Stimulated activated naive CD4-positive, alpha-beta T cell (primary cell): ENCODE measurements at regions not wholly inside any gene's neighbourhood (a gene's known extent, or its start where the extent isn't known, plus 50 kb on each side); places are given as distances from the start of the nearest gene placed in this dataset.
"Not testable (repeated sequence)": the region's sequence is repeated elsewhere in the genome, so short reads cannot be mapped to it uniquely, and the experiment has no call there.

Source experiments
- DNase-seq, 6 experiments: peaks; one replicate each; lab custom pipeline; 2025; lab: John Stamatoyannopoulos, UW

GRCh38 chr21:14903172-14903865 is 161.5 kb downstream of the NRIP1 start:
- no peak for DNase-seq

- DNase-seq, result no peak
Measured at GRCh38 chr21:14901482-14901958, 163.3 kb downstream of the NRIP1 start.

- DNase-seq, result no peak
Measured at GRCh38 chr21:14900611-14901010, 164.2 kb downstream of the NRIP1 start.

GRCh38 chr21:14900058-14900457 is 164.7 kb downstream of the NRIP1 start:
- no peak for DNase-seq

DNA sequence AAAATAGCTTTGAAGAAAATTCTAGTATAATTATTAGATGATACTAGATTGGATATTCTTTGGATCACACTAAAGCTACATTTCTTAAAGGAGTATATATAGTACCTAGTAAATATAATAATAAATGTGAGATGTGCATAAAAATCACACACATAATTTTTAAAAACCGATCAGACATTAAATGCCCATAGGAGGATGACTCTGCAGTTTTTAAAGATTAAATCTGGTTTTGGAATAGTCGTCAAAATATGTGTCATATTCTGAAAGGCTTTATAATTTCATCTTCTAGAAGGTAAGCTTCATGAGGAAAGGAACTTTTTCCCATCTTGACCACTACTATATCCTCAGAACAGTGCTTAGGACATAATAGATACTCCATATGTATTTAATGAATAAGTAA is 169.0 kb downstream of the NRIP1 start:
- DNase-seq, result no peak

GRCh38 chr21:14890141-14890540 is 174.7 kb downstream of the NRIP1 start:
- DNase-seq, result no peak

- no peak for DNase-seq
Measured at GRCh38 chr21:14889080-14889810, 175.6 kb downstream of the NRIP1 start.

- DNase-seq, result no peak
Measured at GRCh38 chr21:14888202-14888601, 176.6 kb downstream of the NRIP1 start.

GRCh38 chr21:14886001-14886400 is 178.8 kb downstream of the NRIP1 start:
- DNase-seq, result no peak

- DNase-seq, result no peak
Measured at GRCh38 chr21:14883351-14883750, 181.4 kb downstream of the NRIP1 start.

- not testable (repeated sequence) for DNase-seq
Measured at GRCh38 chr21:14882545-14882944, 182.3 kb downstream of the NRIP1 start.

GRCh38 chr21:14881863-14882499 is 182.8 kb downstream of the NRIP1 start:
- no peak for DNase-seq

- DNase-seq, result no peak
Measured at GRCh38 chr21:14880922-14881321, 183.9 kb downstream of the NRIP1 start.

- DNase-seq, result no peak
Measured at GRCh38 chr21:14879458-14879857, 185.3 kb downstream of the NRIP1 start.

DNA sequence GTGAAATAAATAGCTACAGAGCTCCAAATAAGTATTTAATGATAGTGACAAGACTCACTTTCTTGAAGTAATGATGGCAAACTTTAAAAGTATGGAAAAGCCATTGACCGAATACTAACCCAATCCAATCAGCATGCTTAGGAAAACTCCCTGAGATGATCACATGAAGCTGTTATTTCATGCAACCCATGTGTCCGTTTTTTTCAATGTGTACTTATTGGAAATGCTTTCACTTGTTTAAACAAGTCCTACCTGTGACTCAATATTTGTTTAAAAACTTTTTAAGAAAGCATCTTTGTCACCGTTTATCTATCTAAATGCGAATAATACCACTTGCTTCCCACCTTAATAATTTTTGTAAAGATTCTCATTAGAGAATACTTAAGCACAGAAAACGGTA is 185.8 kb downstream of the NRIP1 start:
- DNase-seq, result no peak

DNA sequence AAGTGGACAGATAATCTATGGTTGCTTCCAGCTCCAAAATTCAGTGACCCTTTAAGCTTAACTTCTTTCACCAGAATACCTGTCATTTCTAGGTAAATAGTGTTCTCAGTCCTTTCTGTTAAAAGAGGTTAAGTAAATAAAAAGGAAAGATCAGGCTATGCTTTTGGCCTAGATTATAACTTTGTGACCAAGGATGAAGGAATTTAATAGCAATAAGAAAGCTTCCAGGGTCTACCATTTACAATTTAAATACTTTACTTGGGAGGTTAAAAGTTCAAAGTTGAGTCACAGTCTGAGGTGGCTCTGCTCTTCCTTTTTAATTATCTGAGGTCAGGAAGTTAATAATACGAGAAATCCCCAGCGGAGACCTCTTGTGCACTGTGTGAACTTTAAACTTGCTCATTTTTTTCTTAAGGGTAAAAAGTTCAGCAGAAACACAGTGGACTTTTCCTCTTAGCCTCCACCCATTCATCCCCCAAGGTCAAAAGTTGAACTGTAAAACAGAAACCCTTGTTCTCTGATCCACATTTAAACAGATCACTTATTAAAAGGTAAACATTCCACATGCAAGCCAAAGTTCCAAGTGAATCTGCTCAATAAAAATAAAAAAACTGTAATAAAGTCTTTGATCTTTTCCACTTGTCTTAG is 187.1 kb downstream of the NRIP1 start:
- DNase-seq, result no peak

DNA sequence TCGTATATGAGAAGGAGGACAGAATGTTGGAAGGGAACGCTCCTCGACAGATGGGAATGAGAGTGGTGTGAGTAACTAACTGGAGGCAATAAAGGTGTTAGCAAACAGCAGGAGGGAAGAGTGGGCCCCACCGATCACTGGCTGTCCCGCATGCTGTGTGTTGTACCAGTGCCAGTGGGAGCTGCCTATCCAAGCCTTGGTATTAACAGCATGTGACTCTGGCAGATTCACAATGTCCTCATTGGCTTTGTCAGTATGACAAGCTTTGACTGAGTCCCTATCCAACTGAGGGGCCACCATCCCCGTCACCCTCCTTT is 188.3 kb downstream of the NRIP1 start:
- no peak for DNase-seq

GRCh38 chr21:14875704-14876523 is 188.9 kb downstream of the NRIP1 start:
- DNase-seq, result no peak

DNA sequence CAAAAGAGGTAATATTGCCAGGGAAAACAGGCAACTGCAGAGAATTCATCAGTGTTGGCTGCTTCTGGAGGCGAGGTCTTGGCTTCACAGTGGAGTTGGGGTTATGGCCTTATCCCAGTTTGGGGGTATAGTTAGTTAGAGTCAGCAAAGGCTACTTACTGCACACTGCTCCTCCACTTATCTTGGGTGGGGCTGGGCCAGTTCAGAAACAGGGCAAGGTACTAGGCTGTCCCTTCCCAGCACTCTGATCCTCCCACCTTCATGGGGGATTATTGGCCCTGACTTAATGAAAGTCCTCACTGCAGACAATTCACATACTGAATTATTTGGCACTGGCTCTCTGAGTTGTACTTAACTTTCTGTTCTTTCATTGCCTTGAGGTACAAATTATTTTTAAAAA is 189.6 kb downstream of the NRIP1 start:
- DNase-seq, result no peak

DNA sequence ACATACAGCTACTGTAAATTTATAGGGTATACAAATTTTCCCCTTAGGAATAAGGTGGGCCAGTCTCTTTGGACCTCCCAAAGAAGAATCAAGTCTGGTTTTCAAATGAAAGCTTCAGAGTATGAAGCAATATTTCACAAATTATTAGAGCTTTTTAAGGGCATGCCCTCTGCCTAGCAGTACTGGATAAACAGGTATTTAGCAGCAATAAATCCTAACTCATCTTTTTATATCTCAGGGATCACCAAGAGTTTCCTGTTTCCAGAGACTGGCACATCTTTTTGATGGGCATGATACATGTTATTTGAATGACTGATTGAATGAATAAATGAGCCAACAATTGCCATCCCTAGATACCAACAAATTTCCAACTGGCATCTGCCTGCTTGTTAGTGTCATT is 190.4 kb downstream of the NRIP1 start:
- DNase-seq, result no peak

- DNase-seq, result no peak
Measured at GRCh38 chr21:14871861-14872260, 192.9 kb downstream of the NRIP1 start.

DNA sequence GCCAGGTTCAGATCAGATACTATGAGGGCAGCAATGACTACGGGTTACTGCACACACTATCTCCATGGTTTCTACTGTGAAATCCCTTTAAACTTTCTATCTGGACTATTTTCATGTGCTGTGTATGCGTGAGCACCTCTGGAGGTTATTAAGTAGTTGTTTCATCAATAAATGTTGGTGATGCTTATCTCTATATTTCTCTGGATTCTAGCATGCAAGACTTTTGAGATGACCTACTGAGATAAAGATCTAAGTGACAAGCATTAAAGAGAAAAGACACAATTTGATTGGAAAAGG is 194.0 kb downstream of the NRIP1 start:
- DNase-seq, result no peak
